GM19452 (cell line): ENCODE measurements at regions not wholly inside any gene's neighbourhood (a gene's known extent, or its start where the extent isn't known, plus 50 kb on each side); places are given as distances from the start of the nearest gene placed in this dataset.
A peak's percentile ranks its signal among the peaks of the same experiment; 100 is the strongest.

ENCODE experiments used
- ATAC-seq: cut with Tn5 transposase; IDR thresholded peaks from one replicate; pipeline ENCODE4 v1.9.1; 2021; ENCODE audit not compliant: unreplicated experiment

DNA sequence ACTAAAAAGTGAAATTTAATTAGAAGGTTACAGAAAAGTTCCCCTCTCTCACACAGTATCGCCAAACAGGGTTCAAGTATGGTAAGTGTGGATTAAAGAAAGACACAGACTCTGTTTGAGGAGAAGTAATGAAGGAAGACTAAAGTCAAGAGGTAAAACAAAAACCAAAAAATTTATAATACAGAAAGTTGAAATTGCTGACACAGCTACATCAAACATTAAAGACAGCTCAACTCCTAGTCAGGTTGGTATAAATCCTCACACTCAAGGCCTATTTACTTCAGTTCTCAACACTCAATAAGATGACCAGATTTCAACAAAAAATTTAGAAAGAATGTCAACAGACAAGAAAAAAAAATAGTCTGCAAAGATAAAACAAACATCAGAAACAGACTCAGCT is 300.5 kb upstream of the LINC00305 start:
- no peak for ATAC-seq

DNA sequence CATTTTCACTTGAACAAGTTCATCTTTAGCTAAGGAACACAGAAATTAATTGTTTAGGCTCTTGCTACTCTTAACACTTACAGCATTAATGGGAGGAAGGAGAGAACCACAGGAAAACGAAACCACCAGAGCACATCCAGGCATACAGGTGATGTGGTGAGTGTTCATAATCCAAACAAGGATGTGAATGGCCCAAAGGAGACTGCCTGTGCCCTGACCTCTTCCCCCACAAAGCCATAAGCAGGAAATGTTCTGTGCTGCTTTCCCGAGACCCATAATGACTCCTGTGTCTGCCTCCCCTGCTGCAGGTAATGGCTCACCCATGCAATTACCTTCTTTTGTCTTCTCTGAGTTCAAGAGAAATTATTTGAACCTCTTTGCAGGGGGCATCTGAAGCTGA is 295.9 kb upstream of the LINC00305 start:
- no peak for ATAC-seq

DNA sequence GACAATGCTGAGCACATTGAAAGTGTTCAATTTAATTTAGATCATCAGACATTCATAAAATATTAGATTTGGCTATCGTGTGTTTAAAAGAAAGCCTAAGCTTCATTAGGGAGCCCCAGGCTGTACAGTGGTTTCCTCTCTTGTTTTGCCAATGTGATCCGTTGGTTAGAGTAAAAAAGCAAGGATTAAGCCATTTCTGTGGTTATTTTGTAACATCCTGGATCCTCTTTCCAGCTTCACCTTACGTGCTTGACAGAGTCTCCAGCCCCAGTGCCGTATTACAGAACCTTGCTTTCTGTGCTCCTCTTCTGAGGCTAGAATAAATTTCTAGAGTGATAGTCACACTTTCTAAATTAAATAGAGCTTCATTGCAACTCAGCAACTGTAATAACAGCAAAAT is 289.3 kb upstream of the LINC00305 start:
- no peak for ATAC-seq

DNA sequence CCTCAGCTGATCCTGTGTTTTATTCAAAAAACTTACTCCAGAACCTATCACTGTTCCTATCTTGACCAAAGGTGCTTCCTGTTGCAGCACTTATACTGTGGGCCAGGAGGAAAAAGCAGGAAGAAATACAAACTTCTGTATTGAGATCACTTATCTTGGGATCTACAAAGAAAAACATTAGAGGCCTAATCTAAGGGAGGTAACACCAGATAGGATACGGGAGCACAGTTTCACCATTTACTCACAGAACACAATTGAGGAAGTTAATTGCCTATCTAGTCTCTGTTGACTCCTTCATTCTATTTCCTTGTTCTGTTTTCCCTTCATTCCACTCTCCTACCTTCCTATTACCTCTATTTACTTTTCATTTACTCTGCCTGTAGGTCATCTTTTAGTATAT is 287.2 kb upstream of the LINC00305 start:
- no peak for ATAC-seq

DNA sequence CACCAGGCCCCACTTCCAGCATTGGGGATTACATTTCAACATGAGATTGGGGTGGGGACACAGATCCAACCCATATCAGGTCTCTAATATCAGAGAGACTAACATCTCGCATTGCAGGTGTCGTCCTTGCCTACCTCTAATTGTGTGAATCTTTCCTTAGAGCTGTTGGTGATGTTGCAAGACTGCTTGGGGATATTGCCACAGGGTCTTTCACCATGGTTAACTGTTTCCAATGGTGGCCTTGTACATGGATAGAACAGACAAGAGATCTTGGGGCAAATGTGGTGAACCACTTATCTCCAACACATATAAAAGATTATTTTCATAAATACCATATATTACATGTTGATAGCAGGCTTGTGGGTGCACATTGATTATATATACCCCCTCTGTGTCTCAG is 270.3 kb upstream of the LINC00305 start:
- no peak for ATAC-seq

DNA sequence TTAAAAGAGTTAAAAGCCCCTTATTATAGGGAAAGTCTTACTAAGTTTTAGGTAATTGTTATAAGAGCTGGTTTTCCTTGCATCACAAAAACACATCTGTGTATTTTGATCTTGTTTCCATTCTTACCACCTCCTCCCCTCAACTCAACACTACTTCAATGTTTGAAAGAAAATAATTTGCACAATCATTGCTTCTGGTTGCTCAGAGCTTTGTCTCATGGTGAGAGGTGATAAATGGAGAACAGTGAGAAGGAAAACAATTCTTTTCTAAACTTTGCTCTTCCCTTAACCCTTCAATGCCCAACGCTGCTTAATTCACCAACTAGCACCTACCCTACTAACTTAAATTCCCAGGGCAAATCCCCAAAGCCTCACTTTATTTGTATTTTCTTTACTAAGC is 268.1 kb upstream of the LINC00305 start:
- ATAC-seq: no peak

DNA sequence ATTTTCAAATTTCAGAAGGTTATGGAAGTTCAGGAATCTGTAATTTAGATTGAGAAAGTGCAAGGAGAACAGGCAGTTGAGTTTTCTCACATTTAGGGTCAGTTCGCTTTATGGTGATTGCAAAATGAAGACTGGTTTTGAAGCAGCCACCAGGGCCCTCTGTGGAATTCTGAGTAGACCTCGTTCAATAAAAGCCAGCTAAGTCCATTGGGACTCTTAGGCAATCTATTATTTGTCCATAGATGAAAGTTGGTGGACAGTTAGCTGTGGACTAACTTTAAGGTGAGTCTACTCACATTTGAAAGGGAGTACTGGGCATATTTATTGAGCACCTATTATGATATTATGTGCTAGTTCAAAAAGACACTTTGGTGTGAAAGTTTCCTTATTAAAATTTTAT is 266.3 kb upstream of the LINC00305 start:
- ATAC-seq: no peak

DNA sequence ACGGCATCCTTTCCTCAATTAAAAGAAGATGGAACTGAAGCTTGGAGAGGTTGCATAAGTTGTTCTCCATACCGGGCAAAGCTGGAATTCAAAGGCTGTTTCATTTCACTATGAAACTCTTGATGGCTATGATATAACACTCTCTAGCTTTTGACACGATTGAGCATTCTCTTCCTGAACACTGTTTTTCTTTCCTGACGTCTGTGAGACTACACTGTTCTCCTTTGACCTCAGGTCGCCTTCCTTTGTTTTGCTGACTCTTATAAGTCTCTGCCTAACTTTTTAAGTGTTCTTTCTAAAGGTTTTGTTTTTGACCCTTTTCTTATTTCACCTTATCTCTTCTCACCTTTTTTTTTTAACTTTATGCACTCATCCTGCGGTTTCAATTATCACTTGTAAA is 261.8 kb upstream of the LINC00305 start:
- ATAC-seq: no peak

DNA sequence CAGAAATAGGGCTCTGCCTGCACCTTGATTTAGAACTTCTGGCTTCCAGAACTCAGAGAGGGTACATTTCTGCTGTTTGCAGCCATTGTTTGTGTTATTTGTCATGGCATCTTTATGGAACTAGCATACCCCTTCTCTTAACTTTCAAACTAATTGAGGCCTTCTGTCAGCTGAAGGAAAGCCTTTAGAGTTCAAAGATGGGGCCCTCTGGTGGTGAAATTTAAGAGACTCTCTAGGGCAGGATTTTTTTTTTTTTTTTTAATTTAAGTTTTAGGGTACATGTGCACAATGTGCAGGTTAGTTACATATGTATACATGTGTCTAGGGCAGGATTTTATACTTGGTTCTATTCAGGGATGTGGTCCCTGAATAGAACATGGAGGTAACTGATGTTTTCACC is 260.6 kb upstream of the LINC00305 start:
- ATAC-seq: peak; percentile 52

DNA sequence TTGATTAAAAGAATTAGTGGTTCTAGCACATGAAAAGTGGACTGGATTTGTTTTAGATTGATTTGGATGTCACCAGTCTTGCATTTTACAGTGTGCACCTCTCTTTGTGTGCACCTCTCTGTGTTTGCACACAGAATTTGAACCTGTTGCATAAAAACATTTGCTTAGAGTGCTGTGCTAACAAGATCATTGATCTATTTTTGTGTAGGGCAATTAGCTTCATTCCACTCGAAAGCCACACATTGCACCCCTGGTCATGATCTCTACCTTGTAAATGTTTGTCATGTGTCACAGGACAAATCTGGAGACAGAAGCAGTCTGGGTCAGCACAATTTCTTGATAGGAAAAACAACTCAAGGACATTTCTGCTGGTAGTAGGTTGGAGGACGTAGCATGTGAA is 258.7 kb upstream of the LINC00305 start:
- no peak for ATAC-seq

DNA sequence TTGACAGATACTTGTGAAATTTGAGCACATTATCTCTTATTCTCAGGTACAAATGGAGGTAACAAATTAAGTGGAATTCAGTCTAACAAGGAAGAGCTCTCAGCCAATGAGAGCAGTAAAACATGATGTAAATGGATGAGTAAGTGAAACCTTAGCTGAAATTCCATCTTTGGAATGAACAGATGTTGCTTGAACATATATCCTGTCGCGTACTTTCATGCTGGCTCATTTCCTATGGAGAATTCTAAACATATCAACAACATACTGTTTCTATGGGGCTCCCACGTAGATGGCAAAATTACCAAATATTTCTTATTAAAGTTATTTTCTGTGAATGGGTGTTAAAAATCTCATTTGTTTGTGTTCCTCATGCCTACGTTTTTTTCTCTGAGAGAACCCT is 256.3 kb upstream of the LINC00305 start:
- no peak for ATAC-seq

DNA sequence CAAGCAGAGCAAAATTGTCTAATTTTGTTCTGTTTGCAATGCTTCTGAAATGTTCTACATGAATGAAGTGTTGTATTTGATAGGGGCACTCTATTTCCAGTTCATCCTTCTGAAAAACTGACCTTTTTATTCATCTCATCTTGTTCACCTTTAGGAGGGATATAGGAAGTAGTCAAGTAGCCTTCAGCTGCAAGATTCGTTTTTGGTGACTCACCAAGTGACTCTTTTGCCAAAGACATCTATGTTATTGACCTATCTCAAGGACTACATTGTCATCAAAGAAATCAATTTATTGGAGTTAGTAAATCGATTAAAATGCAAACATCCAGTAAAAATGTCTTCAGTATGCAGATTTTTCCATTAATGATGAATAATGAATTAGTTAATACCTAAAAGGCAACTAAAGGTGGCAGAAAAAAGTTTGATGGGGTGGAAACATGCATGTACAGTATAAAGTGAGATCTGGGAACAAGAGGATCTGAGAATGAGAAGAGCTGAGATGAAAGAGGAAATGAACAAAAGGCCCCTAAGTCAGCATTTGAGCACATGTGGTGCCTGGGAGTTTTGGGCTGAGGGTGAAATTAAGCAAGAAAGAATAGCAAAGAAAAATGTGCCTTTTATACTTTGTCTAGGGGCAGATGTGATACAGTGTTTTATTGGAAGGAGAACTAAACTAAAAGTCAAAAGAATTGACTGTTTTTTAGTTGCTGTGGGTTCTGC is 255.1 kb upstream of the LINC00305 start:
- ATAC-seq: no peak

DNA sequence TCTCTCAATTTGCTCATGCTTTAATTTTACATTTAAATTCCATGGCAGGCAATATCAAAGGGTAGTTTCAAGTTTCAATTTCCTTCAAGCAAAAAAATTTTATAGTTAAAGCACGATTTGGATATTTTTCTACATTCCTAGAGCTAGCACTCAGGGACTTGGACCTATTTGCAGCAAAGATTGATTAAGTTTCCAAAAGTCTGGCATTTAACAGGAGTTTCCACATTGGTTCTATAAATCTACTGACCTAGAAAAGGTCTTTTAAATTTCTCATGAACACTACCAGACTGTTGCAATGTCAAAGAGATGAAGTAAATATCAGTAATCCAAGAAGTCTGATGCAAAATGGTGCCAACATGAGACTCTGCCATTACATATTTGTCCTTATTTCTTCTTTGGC is 253.7 kb upstream of the LINC00305 start:
- no peak for ATAC-seq

DNA sequence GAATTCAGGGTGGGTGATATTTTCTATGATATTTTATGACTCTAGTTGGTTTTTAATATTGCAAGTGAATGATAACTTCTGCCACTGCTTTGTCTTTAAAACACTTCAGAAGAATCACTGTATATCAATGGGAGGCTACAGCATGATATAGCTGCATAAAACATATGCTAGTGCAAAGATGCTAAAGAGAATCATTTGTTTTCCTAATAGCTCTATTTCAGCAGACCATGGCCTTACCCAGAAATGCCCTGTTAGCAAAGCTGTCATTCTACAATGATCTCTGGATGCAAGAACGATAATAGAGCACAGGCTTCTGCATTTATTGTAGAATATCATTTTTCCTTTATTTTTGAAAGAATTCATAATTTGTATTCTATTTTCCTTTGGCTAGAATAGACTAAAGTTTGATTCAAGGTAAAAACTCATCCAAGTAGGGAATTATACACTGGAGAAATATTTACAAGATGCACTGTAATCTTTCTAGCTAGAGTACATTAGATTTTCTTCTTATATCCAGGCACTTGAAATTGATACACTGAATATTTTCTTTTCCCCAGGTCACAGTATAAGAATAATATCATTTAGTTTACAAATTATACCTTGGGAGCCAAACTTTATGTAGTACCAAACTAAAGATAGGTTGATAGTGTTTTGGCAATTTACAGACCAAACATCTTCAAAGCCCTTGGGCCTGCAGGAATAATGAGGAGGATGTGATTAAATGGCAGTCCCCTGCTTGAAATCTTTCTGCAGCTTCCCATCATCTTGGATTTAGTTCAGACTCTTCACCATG is 252.6 kb upstream of the LINC00305 start:
- ATAC-seq: no peak

DNA sequence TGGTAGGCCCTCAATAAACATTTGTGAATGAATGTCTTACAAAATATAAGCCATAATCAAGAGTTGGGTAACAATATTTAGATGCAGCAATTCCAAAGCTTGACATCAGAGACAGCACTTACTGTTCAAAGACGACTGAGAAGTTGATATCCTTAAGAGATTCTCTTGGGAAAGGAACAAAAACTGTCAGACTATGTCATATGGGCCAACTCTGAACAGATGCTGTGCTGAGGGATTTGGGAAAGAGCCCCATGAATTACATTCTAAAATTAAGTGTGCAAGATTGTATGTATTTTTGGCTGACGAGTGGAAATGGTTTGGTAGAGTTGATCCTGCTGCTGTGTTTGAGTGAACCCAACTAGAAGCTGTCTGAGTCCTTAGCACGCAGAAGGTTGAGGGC is 250.7 kb upstream of the LINC00305 start:
- ATAC-seq: no peak

DNA sequence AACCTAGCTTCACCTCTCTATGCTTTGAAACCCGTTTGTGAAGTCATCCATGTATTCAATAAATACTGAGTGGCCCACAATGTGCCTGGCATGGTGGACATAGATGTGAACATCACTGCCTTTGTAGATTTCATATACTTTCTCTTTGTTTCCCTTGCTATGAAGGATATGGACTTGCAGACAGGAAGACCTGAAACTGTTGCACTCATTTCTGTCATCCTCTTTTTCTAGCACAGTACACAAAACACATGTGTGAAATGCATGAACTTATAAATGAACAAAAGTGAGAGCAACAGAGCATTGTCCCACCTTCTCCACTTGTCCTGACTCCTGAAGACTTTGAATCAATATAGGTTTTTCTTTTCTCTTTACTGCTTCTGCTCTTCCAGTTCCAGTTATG is 249.4 kb upstream of the LINC00305 start:
- no peak for ATAC-seq

DNA sequence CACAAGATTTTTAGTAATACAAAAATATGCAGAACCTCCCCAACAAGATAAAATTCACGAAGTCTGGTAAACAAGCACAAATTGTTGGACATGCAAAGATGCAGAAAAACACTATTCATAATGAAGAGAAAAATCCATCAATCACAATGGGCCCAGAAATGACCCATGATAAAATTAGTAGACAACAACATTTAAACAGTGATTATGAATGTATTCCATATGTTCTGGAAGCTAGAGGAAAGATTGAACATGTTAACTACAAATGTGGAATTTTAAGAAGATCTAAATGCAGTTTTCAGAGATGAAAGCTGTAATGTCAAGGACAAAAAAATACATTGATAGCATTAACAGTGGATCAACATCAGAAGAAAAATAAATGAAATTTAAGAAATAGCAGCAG is 243.3 kb upstream of the LINC00305 start:
- no peak for ATAC-seq

DNA sequence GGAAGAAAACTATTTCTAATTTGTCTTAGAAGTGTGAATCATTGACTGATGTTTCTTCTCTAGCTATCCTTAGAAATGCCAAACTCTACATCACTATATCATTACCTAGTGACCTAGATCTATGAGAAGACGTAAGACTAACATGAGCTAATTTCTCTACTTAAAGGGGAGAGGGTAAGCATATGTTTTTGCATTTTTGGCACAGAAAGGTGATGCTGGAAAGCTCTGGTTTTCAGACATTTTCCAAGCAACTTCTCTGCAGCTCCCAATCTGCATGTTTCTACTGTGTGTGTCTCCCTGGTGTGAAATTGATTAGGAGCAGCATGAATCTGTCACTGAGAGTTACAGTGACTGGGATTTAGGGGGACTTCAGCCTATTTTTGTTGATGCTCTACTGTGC is 235.2 kb upstream of the LINC00305 start:
- ATAC-seq: no peak

DNA sequence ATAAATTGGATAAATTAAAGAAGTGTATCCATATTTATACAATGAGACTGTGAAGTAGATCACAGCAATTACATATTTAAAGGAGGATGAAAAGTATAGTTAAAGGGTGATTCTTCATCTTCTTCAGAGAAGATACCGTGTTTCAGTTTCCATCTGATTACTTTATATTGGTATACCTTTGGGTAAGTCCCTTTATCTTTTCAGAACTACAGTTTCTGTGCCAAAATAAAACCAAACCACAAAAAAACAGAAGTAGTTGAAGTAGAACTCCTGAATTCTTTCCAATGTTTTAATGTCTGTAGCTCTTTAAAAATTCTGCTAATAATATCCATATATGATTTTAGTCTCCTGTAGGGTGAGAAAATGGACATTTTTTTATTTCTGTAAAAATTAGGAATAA is 231.2 kb upstream of the LINC00305 start:
- ATAC-seq: peak; percentile 79

DNA sequence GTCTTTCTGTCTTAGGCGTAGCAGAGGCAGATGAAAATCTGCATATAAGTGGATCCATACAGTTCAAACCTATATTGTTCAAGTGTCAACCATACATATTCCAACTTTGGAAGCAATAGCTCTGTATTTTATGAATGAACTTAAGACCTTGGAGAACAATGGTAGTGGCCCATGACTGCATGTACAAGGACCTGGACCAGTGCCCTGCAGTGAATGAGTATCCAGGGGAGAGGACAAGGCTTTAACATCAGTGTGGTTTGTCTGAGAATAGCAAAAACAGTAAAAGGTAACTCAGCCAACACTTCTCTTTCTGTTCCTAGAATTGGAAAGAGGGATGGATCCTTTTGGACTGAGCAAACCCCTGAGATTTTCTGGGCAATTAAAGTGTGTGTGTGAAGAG is 230.8 kb upstream of the LINC00305 start:
- peak; percentile 19 for ATAC-seq

DNA sequence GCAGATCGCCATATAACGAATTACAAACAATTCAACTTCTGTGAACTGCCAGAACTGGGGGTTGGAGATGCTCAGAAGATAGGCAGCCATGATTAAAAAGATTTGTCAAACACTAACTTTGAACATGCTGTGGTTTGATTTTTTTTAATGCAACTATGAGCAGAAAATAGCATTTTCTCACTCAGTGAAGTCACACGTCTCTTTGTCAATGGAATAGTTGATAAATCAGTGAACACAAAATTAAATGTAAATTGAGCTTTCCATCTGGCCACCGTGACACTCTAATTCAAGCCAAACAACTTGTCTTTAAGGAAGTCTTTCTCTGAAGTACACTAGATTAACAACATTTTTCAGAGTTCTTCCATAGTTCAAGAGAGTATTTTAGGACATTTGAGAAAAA is 228.6 kb upstream of the LINC00305 start:
- no peak for ATAC-seq

DNA sequence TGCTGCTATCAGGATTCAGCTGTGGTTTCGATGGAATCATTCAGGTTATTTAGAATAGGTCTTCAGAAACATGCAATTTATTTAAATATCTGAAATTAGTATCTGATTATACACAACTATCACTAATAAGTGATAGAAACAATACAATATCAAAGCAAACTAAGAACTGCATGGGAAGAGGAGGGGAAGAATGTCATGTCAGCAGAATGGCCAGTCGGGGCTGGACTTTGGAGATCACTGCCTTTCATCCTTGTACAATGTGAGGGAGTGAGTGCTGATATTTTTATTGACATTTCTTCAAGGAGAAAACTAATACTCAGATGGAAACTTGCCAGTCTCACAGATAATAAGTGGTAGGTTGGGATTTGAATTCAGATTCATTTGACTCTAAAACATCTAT is 224.0 kb upstream of the LINC00305 start:
- ATAC-seq: no peak
